GM23338 (cell line): ENCODE measurements at regions not wholly inside any gene's neighbourhood (a gene's known extent, or its start where the extent isn't known, plus 50 kb on each side); places are given as distances from the start of the nearest gene placed in this dataset.

Source experiments
- ATAC-seq: fragments of 200-7000 bp; cut with Tn5 transposase; 3 replicates; pipeline ENCODE4 v1.9.1; 2020
- DNase-seq: peaks from one replicate; pipeline ENCODE4 v3.0.0-alpha.2; 2015; ENCODE audit warnings: low spot score
- H2AFZ ChIP-seq: fragments of 200-600 bp; sonication (generic); 2 replicates; pipeline ENCODE4 v1.8.0; 2016; ENCODE audit warnings: antibody characterized with exemption, mild to moderate bottlenecking, moderate library complexity
- H3F3A ChIP-seq: fragments of 200-600 bp; sonication (generic); replicated peaks from 2 replicates; pipeline ENCODE4 v1.8.0; 2017; ENCODE audit warnings: antibody characterized with exemption, mixed run types, low read depth
- H3K27ac ChIP-seq: fragments of 200-600 bp; sonication (generic); 2 replicates; pipeline ENCODE4 v1.6.1; 2016; ENCODE audit warnings: low read depth
- H3K27me3 ChIP-seq: fragments of 200-600 bp; sonication (generic); 2 replicates; pipeline ENCODE4 v1.8.0; 2016; ENCODE audit warnings: mild to moderate bottlenecking, mixed run types, moderate library complexity; ENCODE audit not compliant: insufficient read depth
- H3K36me3 ChIP-seq: fragments of 200-600 bp; sonication (generic); 2 replicates; pipeline ENCODE4 v1.8.0; 2016; ENCODE audit warnings: mild to moderate bottlenecking; ENCODE audit not compliant: insufficient read depth
- H3K4me1 ChIP-seq: fragments of 200-600 bp; sonication (generic); 2 replicates; pipeline ENCODE4 v1.8.0; 2016; ENCODE audit warnings: mild to moderate bottlenecking, moderate library complexity; ENCODE audit not compliant: insufficient read depth
- H3K4me2 ChIP-seq: fragments of 200-600 bp; sonication (generic); 2 replicates; pipeline ENCODE4 v1.7.1; 2017; ENCODE audit warnings: mixed run types
- H3K4me3 ChIP-seq: fragments of 200-600 bp; sonication (generic); 2 replicates; pipeline ENCODE4 v1.6.1; 2016; ENCODE audit warnings: mixed run types
- H3K79me2 ChIP-seq: fragments of 200-600 bp; sonication (generic); replicated peaks from 2 replicates; pipeline ENCODE4 v1.8.0; 2017; ENCODE audit warnings: mild to moderate bottlenecking; ENCODE audit not compliant: insufficient read depth
- H3K9me2 ChIP-seq: fragments of 200-600 bp; sonication (generic); 2 replicates; pipeline ENCODE4 v1.8.0; 2017; ENCODE audit not compliant: insufficient read depth
- H4K20me1 ChIP-seq: fragments of 200-600 bp; sonication (generic); replicated peaks from 2 replicates; pipeline ENCODE4 v1.8.0; 2017; ENCODE audit warnings: mild to moderate bottlenecking; ENCODE audit not compliant: insufficient read depth
- H3K27ac Mint-ChIP-seq: 2 replicates; pipeline ENCODE4 v1.8.0; 2020; ENCODE audit warnings: inconsistent platforms, mild to moderate bottlenecking, moderate library complexity, mixed read lengths
- H3K27me3 Mint-ChIP-seq: 3 replicates; pipeline ENCODE4 v1.8.0; 2022; ENCODE audit warnings: low read depth, mild to moderate bottlenecking, moderate library complexity, mixed read lengths, inconsistent platforms; ENCODE audit not compliant: insufficient read depth, poor library complexity
- H3K36me3 Mint-ChIP-seq: 3 replicates; pipeline ENCODE4 v1.8.0; 2021; ENCODE audit warnings: low read depth, mild to moderate bottlenecking, inconsistent platforms, moderate library complexity, mixed read lengths
- H3K4me1 Mint-ChIP-seq: 3 replicates; pipeline ENCODE4 v1.8.0; 2020; ENCODE audit warnings: mild to moderate bottlenecking, inconsistent platforms, mixed read lengths
- H3K4me3 Mint-ChIP-seq: 3 replicates; pipeline ENCODE4 v1.8.0; 2021; ENCODE audit warnings: moderate library complexity, mild to moderate bottlenecking, inconsistent platforms, mixed read lengths
- H3K9me3 Mint-ChIP-seq: 3 replicates; pipeline ENCODE4 v1.8.0; 2020; ENCODE audit warnings: moderate library complexity, mild to moderate bottlenecking, inconsistent platforms, mixed read lengths
- CREB1 ChIP-seq: fragments of 250-450 bp; sonication (Bioruptor Pico); IDR thresholded peaks from 2 replicates; pipeline ENCODE4 v1.5.0; 2020; ENCODE audit warnings: low read depth, mild to moderate bottlenecking, moderate library complexity
- EZH2 ChIP-seq: fragments of 200-600 bp; sonication (generic); IDR thresholded peaks from one replicate; pipeline ENCODE4 v1.8.0; 2017; ENCODE audit warnings: antibody characterized with exemption, mild to moderate bottlenecking, low read depth; ENCODE audit not compliant: unreplicated experiment
- EZH2phosphoT487 ChIP-seq: fragments of 200-600 bp; sonication (generic); IDR thresholded peaks from one replicate; pipeline ENCODE4 v1.8.1; 2018; ENCODE audit warnings: antibody characterized with exemption; ENCODE audit not compliant: unreplicated experiment
- JUNB ChIP-seq: IDR thresholded peaks from one replicate; pipeline ENCODE4 v1.6.1; 2016; ENCODE audit warnings: antibody characterized with exemption; ENCODE audit not compliant: unreplicated experiment
- NANOG ChIP-seq: IDR thresholded peaks from 2 replicates; pipeline ENCODE4 v1.6.1; 2016; ENCODE audit warnings: antibody characterized with exemption, borderline replicate concordance
- POLR2AphosphoS5 ChIP-seq: IDR thresholded peaks from 2 replicates; pipeline ENCODE4 v1.6.1; 2016; ENCODE audit warnings: antibody characterized with exemption, low read depth
- ZNF114 ChIP-seq: fragments of 250-450 bp; sonication (Bioruptor Pico); IDR thresholded peaks from 2 replicates; pipeline ENCODE4 v1.5.0; 2020; ENCODE audit warnings: mild to moderate bottlenecking, moderate library complexity
- ZNF331 ChIP-seq: fragments of 250-450 bp; sonication (Bioruptor Pico); IDR thresholded peaks from 2 replicates; pipeline ENCODE4 v1.5.0; 2020; ENCODE audit warnings: low read depth, mild to moderate bottlenecking, moderate library complexity
- TF ChIP-seq, protein P1 (sequence below): IDR thresholded peaks from one replicate; pipeline ENCODE4 v1.6.1; 2018; ENCODE audit warnings: antibody characterized with exemption; ENCODE audit not compliant: unreplicated experiment
- TF ChIP-seq, protein P2 (sequence below): IDR thresholded peaks from 2 replicates; pipeline ENCODE4 v1.6.1; 2016; ENCODE audit warnings: antibody characterized with exemption
- TF ChIP-seq, protein P3 (sequence below), 2 experiments: fragments of 200-600 bp in 1 of 2; sonication (generic) in 1 of 2; conservative IDR thresholded peaks; 2 replicates each; pipeline versions ENCODE4 v1.5.1 to v1.6.1; 2016 to 2017; ENCODE audit warnings: antibody characterized with exemption in 2 of 2, low read depth in 2 of 2, mild to moderate bottlenecking in 2 of 2, moderate library complexity in 1 of 2
- TF ChIP-seq, protein P4 (sequence below): fragments of 250-450 bp; sonication (Bioruptor Pico); IDR thresholded peaks from 2 replicates; pipeline ENCODE4 v1.5.0; 2020; ENCODE audit warnings: mild to moderate bottlenecking, moderate library complexity

GRCh38 chr9:94033383-94033782, 50.9 kb upstream of the PTPDC1 start:
- peaks cover 24% of the 10 kb centered on the region for H3K9me3 Mint-ChIP-seq
- no peak overlapping the region for H3K4me2 ChIP-seq
- H3K4me3 ChIP-seq: no peak overlapping the region
- no peak overlapping the region for H2AFZ ChIP-seq
- H3F3A ChIP-seq: no peaks in the 10 kb centered on the region
- H3K36me3 Mint-ChIP-seq: peaks cover 19% of the 10 kb centered on the region
- ATAC-seq (no peak), DNase-seq (no peak)
- H3K27me3 Mint-ChIP-seq: peaks cover 22% of the 10 kb centered on the region
- H4K20me1 ChIP-seq: no peaks in the 10 kb centered on the region; the same call in 1 of the 2 replicates
- peaks cover 12% of the 10 kb centered on the region for H3K4me1 ChIP-seq
- H3K4me1 Mint-ChIP-seq: peaks cover 7% of the 10 kb centered on the region; the same call in 1 of the 3 replicates
- peaks cover 24% of the 10 kb centered on the region for H3K27me3 ChIP-seq
- H3K4me3 Mint-ChIP-seq: no peak overlapping the region
- H3K79me2 ChIP-seq: peaks cover 4% of the 10 kb centered on the region; the same call in 1 of the 2 replicates
- H3K9me2 ChIP-seq: peaks cover 7% of the 10 kb centered on the region
- TF ChIP-seq, protein P1, sequence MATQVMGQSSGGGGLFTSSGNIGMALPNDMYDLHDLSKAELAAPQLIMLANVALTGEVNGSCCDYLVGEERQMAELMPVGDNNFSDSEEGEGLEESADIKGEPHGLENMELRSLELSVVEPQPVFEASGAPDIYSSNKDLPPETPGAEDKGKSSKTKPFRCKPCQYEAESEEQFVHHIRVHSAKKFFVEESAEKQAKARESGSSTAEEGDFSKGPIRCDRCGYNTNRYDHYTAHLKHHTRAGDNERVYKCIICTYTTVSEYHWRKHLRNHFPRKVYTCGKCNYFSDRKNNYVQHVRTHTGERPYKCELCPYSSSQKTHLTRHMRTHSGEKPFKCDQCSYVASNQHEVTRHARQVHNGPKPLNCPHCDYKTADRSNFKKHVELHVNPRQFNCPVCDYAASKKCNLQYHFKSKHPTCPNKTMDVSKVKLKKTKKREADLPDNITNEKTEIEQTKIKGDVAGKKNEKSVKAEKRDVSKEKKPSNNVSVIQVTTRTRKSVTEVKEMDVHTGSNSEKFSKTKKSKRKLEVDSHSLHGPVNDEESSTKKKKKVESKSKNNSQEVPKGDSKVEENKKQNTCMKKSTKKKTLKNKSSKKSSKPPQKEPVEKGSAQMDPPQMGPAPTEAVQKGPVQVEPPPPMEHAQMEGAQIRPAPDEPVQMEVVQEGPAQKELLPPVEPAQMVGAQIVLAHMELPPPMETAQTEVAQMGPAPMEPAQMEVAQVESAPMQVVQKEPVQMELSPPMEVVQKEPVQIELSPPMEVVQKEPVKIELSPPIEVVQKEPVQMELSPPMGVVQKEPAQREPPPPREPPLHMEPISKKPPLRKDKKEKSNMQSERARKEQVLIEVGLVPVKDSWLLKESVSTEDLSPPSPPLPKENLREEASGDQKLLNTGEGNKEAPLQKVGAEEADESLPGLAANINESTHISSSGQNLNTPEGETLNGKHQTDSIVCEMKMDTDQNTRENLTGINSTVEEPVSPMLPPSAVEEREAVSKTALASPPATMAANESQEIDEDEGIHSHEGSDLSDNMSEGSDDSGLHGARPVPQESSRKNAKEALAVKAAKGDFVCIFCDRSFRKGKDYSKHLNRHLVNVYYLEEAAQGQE: no peak
- TF ChIP-seq ZNF114 (CRISPR knock-in tag): no peak
- TF ChIP-seq CREB1: no peak
- TF ChIP-seq POLR2AphosphoS5: no peak
- TF ChIP-seq JUNB: no peak
- TF ChIP-seq, protein P2, sequence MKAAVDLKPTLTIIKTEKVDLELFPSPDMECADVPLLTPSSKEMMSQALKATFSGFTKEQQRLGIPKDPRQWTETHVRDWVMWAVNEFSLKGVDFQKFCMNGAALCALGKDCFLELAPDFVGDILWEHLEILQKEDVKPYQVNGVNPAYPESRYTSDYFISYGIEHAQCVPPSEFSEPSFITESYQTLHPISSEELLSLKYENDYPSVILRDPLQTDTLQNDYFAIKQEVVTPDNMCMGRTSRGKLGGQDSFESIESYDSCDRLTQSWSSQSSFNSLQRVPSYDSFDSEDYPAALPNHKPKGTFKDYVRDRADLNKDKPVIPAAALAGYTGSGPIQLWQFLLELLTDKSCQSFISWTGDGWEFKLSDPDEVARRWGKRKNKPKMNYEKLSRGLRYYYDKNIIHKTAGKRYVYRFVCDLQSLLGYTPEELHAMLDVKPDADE: no peak
- TF ChIP-seq, protein P3, sequence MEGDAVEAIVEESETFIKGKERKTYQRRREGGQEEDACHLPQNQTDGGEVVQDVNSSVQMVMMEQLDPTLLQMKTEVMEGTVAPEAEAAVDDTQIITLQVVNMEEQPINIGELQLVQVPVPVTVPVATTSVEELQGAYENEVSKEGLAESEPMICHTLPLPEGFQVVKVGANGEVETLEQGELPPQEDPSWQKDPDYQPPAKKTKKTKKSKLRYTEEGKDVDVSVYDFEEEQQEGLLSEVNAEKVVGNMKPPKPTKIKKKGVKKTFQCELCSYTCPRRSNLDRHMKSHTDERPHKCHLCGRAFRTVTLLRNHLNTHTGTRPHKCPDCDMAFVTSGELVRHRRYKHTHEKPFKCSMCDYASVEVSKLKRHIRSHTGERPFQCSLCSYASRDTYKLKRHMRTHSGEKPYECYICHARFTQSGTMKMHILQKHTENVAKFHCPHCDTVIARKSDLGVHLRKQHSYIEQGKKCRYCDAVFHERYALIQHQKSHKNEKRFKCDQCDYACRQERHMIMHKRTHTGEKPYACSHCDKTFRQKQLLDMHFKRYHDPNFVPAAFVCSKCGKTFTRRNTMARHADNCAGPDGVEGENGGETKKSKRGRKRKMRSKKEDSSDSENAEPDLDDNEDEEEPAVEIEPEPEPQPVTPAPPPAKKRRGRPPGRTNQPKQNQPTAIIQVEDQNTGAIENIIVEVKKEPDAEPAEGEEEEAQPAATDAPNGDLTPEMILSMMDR (conservative IDR thresholded peaks at IDR 0.05; ENCODE audit: low read depth in 2 of 2): no peak
- TF ChIP-seq ZNF331: no peak
- TF ChIP-seq, protein P4, sequence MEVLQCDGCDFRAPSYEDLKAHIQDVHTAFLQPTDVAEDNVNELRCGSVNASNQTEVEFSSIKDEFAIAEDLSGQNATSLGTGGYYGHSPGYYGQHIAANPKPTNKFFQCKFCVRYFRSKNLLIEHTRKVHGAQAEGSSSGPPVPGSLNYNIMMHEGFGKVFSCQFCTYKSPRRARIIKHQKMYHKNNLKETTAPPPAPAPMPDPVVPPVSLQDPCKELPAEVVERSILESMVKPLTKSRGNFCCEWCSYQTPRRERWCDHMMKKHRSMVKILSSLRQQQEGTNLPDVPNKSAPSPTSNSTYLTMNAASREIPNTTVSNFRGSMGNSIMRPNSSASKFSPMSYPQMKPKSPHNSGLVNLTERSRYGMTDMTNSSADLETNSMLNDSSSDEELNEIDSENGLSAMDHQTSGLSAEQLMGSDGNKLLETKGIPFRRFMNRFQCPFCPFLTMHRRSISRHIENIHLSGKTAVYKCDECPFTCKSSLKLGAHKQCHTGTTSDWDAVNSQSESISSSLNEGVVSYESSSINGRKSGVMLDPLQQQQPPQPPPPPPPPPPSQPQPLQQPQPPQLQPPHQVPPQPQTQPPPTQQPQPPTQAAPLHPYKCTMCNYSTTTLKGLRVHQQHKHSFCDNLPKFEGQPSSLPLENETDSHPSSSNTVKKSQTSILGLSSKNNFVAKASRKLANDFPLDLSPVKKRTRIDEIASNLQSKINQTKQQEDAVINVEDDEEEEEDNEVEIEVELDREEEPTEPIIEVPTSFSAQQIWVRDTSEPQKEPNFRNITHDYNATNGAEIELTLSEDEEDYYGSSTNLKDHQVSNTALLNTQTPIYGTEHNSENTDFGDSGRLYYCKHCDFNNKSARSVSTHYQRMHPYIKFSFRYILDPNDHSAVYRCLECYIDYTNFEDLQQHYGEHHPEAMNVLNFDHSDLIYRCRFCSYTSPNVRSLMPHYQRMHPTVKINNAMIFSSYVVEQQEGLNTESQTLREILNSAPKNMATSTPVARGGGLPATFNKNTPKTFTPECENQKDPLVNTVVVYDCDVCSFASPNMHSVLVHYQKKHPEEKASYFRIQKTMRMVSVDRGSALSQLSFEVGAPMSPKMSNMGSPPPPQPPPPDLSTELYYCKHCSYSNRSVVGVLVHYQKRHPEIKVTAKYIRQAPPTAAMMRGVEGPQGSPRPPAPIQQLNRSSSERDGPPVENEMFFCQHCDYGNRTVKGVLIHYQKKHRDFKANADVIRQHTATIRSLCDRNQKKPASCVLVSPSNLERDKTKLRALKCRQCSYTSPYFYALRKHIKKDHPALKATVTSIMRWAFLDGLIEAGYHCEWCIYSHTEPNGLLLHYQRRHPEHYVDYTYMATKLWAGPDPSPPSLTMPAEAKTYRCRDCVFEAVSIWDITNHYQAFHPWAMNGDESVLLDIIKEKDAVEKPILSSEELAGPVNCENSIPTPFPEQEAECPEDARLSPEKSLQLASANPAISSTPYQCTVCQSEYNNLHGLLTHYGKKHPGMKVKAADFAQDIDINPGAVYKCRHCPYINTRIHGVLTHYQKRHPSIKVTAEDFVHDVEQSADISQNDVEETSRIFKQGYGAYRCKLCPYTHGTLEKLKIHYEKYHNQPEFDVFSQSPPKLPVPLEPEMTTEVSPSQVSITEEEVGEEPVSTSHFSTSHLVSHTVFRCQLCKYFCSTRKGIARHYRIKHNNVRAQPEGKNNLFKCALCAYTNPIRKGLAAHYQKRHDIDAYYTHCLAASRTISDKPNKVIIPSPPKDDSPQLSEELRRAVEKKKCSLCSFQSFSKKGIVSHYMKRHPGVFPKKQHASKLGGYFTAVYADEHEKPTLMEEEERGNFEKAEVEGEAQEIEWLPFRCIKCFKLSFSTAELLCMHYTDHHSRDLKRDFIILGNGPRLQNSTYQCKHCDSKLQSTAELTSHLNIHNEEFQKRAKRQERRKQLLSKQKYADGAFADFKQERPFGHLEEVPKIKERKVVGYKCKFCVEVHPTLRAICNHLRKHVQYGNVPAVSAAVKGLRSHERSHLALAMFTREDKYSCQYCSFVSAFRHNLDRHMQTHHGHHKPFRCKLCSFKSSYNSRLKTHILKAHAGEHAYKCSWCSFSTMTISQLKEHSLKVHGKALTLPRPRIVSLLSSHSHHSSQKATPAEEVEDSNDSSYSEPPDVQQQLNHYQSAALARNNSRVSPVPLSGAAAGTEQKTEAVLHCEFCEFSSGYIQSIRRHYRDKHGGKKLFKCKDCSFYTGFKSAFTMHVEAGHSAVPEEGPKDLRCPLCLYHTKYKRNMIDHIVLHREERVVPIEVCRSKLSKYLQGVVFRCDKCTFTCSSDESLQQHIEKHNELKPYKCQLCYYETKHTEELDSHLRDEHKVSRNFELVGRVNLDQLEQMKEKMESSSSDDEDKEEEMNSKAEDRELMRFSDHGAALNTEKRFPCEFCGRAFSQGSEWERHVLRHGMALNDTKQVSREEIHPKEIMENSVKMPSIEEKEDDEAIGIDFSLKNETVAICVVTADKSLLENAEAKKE: no peak
- TF ChIP-seq EZH2: no peak
- no peak for TF ChIP-seq NANOG
- TF ChIP-seq EZH2phosphoT487: no peak
- H3K36me3 ChIP-seq: no peaks in the 10 kb centered on the region; the same call in 1 of the 2 replicates
- no peak overlapping the region for H3K27ac ChIP-seq
- H3K27ac Mint-ChIP-seq: no peak overlapping the region
